ENCODE measurements at regions not wholly inside any gene's neighbourhood (a gene's known extent, or its start where the extent isn't known, plus 50 kb on each side); places are given as distances from the start of the nearest gene placed in this dataset.
A peak's percentile ranks its signal among the peaks of the same experiment; 100 is the strongest.
"Not testable (repeated sequence)": the region's sequence is repeated elsewhere in the genome, so short reads cannot be mapped to it uniquely, and the experiment has no call there.

DNA sequence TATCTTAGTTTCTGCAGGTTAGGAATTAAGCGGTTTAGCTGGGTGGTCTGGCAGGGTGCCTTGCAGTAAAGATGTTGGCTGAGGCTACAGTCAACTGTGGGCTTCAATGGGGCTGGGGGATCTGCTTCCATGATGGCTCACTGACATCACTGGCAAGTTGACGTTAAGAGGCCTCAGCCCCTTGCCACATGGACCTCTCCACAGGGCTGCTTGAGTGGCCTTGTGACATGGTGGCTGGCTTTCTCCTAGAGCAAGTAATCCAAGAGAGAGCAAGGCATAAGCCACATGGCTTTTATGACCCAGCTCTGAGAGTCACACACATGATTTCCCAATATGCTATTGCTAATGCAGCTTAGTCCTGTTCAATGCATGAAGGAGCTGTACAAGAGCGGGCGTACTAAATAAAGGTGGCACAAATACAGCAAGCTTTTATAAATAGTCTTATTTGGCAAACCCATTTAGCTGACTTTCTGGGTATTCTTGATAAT lies 109.1 kb downstream of the SEPTIN7 start:
- no peak for DNase-seq

DNA sequence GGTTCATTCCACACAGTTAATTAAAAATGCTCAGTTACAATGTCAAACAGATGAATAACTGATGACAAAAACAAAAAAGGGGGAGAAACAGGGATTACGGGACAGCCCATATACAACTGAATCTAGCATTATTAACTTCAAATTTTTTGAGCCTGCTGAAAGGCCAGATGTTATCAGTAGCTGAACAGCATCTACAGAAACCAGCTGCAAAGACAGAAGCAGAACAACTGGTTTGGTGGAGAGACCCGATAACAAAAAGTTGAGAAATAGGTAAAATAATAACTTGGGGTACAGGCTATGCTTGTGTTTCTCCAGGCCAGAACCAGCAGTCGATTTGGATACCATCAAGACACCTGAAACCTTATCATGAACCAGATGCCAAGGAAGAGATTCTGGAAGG lies 109.8 kb downstream of the SEPTIN7 start:
- not testable (repeated sequence) for DNase-seq

DNA sequence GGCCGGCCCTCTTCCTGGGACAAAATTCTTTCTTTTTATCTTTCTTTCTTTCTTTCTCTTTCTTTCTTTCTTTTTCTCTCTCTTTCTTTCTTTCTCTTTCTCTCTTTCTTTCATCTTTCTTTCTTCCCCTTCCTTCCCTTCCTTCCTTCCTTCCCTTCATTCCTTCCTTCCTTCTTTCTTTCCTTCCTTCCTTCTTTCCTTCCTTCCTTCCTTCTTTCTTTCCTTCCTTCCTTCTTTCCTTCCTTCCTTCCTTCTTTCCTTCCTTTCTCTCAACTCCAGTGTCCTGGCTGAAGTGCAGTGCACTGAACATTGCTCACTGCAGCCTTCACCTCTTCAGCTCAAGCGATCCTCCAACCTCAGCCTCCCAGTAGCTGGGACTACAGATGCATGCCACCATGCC lies 112.5 kb downstream of the SEPTIN7 start:
- DNase-seq, result not testable (repeated sequence)

DNA sequence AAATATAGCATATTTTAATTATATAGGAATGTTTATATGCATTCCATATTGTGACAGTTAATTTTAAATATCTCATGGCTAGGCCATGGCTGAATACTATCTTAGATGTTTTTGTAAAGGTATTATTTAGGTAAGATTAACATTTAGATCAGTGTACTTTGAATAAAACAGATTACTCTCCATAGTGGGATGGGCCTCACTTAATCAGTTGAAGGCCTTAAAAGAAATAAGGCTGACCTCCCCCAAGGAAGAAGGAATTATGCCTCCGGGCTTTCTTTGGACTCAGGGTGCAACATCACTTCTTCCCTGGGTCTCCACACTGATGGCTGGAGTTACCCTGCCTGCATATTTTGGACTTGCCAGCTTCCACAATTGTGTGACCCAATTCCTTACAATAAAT lies 113.4 kb downstream of the SEPTIN7 start:
- not testable (repeated sequence) for DNase-seq

DNA sequence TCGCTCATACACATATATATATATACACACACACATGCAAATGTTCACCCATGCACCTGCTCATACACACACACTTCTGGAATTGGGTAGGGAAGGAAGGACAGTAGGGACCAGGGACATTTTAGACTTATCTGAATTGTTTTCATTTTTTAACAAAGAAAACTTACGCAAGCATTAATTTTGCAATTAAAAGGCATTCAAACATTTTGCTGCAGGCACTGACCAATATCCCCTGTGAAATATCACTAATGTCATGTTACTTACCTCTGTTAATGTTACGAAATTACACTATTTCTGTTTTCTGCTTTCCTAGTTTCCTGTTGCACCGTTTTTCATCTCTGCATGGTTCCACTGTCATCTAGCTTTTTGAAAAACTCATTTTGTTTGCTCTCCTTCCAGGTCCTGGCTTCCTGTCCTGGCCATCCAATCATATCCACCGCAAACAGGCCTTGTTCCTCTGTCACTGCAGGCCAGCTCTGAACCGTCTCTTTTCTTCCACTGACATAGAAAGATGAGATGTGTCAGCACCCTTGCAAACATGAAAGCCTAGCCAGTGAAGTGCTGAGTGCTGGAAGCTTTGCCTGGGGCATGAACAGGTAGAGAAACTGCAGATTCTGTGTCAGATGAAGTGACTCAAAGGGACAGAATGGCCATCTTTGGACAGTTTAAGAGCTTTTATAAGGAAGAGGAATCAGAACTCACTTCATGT lies 114.5 kb downstream of the SEPTIN7 start:
- not testable (repeated sequence) for DNase-seq

DNA sequence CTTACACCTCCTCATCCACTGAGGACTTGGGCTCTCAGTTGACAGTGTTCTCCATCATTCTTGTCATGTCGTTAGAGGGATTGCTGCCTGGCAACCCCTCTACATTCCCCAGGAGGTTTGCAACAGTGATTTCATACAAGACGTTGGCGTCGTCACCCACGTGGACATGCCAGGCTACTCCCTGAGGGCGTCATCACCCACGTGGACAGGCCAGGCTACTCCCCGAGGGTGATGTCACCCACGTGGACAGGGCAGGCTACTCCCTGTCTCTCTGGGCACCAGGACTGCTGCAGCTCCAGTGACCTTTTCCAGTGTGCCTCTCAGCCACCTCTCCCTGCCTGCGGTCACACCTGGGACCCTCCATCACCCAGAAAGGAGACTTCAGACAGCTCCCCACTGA lies 117.4 kb downstream of the SEPTIN7 start:
- not testable (repeated sequence) for DNase-seq

DNA sequence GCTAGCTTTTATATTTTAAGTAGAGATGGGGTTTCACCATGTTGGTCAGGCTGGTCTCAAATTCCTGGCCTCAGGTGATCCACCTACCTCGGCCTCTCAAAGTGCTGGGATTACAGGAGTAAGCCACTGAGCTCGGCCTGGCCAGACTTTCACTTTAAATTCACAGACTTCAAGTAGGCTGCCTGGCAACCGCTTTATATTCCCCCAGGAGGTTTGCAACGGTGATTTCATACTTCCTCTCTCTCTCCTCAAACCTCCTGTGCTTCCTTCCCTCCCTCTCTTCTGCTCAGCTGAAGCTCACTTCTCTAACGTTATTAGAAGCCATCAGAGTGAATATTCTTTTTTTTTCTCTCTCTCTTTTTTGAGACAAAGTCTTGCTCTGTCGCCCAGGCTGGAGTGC lies 118.8 kb downstream of the SEPTIN7 start:
- DNase-seq, result not testable (repeated sequence)

DNA sequence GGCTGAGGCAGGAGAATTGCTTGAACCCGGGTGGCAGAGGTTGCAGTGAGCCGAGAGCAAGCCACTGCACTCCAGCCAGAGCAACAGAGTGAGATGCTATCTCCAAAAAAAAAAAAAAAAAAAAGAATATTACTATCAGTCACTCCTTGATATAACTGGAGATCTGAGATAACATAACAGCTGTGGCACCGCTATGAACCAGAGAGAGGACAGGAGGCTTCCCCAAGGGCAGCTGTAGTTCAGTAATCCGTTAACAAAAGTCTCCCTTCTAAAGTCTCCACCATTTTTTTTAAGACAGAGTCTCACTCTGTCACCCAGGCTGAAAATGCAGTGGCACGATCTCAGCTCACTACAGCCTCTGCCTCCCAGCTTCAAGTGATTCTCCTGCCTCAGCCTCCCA lies 120.5 kb downstream of the SEPTIN7 start:
- not testable (repeated sequence) for DNase-seq

DNA sequence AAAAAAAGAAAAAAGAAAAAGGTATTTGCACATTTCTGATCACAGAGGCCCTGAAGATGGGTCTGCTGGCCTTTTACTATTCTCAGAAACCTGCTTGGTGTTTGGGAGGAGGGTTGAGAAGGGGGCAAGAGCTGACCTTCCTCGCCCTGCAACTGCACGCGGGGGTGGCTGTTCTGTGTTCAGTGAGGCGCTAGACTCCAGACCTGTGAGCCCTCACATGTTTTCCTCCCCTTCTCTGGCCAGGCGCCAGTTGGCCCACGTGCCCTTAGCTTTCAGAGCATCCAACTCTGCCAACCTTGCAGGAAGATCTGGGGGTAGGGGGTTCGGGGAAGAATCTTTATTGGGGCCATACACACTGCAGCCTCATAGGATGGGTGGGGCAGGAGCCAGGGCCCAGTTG lies 123.8 kb downstream of the SEPTIN7 start:
- DNase-seq, result peak; percentile 30

DNA sequence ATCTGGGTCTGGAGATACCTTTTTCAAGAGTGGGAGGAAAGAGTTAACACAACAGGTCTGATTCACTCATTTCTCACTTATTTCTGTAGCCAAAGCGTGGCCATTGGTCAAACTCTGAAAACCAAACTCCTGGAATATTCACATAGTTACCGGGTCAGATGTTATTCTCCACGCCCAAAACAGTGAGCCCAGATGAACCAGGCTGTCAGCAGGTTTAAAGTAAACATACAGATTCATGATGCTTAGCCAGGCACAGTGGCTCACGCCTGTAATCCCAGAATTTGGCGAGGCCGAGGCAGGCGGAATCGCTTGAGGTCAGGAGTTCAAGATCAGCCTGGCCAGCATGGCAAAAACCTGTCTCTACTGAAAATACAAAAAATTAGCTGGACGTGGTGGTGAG lies 126.1 kb downstream of the SEPTIN7 start:
- not testable (repeated sequence) for DNase-seq

DNA sequence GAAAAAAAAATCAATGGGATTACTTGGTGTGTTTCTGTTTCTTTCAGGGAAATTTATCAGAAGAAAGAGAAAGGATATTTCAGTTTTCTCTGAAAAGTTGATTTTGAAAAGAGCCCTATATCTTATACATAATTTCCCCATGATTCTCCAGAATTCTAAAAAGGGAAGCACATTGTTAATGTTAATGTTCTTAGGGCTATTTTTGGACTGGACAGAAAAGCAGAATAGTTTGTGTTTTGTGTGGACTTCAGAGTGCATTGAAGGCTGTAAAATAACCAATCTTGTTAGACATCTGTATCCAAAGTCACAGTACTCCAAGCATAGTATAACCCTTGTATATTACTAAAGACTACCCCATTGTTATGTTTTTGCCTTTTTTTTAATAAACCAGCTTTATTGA lies 130.3 kb downstream of the SEPTIN7 start:
- not testable (repeated sequence) for DNase-seq

DNA sequence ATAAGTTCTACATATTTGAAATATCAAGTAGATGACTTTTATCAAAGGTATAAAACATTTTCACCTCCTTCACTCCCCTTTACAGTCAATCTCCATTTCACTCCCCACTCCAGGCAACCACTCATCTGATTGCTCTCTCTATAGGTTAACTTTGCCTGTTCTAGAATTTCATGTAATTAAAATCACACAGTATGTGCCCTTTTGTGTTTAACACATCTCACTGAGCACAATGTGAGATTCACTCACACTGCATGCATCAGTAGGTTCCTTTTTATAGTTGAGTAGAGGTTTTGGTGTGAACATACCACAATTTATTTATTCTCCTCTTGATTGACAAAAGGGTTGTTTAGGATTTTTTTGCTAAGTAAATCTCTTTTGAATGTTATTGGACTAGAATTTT lies 130.7 kb downstream of the SEPTIN7 start:
- DNase-seq, result not testable (repeated sequence)

DNA sequence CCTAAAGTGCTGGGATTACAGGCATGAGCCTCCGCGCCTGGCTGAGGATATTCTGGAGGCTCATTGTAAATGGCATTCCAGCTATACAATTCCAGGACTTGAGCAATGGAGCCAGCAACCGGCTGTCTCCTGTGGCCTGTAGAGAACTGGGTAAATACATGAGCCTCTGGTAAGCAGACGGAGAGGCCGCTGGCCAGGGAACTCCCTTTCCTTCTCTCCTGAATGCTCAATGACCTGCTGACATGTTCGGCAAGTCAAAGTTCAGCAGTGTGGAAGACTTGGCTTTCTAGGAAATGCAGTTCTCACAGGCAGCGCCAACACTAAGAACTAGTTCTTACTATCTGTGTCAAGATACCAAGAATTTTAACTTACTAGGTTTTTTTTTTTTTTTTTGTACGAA lies 139.8 kb downstream of the SEPTIN7 start:
- not testable (repeated sequence) for DNase-seq

DNA sequence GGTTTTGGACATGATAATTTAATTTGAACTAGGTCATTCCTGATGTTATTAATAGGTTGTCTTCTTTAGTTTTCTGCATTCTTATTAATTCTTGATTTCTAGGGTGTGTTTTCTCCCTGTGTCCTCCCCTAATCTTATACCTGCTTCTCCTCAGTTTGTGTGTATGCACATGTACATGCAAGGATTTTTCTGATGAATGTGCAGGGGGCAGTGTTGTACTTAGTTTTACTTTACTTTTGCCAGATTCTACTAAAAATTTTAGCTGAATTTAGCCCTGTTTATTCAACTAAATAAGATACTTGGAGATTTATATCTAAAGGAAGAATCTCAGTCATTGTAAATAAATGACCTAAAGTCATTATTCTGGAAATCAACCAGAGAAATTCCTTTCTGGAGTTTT lies 144.8 kb downstream of the SEPTIN7 start:
- DNase-seq, result not testable (repeated sequence)

DNA sequence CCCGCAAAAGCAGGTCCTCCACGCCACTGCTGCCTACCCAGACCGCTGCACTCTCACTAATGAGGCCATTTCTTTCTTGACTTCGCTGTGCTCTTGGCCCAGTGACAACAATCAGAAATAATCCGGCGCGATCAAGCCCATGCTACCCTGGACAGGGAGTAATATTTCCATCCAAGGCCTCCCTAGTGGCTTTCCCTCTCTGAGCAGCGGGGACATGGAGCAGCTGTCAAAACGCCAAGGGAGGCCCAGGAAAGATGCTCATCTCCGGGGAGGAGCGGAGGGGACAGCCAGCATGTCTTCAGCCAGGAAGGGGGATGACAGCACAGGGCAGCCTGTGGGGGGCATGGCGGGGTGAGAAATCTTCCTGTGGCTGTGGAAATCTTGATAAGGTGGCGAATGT lies 154.9 kb downstream of the SEPTIN7 start:
- not testable (repeated sequence) for DNase-seq

DNA sequence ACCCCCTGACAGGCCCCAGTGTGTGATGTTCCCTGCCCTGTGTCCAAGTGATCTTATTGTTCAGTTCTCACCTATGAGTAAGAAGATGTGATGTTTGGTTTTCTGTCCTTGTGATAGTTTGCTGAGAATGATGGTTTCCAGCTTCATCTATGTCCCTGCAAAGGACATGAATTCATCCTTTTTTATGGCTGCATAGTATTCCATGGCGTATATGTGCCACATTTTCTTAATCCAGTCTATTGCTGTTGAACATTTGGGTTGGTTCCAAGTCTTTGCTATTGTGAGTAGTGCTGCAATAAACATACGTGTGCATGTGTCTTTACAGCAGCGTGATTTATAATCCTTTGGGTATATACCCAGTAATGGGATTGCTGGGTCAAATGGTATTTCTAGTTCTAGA lies 156.1 kb downstream of the SEPTIN7 start:
- DNase-seq, result not testable (repeated sequence)

DNA sequence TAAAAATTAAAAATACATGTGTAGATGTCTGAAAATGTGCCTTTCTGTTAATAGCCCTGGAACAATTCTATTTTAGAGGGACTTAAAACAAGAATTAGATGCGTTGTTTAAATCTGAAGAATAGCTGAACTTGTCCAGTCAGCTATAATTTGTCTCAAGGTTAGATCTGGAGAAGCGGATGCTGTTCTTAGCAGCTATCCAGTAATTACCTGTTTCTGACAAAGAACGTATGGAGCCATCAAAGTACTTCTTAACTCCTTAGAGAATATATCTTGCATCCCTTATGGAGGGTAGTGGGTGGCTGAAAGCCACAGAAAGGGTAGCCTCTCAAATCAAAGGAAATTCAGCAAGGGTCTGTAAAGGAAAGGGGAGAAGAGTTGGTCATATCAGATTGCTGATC lies 160.4 kb downstream of the SEPTIN7 start:
- not testable (repeated sequence) for DNase-seq

DNA sequence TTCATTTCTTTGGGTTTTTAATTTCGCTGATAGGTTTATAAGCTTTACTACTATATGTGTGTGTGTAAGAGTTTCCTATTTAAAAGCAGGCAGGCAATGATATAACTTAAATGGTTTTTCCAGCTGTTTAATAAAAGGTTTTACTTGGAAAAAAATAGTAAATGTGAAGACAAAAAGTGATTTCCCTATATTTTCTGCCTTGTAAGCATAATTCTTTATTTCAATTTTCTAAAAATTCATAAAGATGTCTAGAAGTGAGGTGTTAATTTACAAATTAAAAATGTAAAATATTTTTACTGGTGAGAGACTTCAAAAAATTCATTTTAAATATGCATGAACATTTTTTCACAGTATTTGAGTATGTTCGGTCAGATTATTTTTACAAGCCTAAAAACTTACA lies 161.8 kb downstream of the SEPTIN7 start:
- DNase-seq, result not testable (repeated sequence)

DNA sequence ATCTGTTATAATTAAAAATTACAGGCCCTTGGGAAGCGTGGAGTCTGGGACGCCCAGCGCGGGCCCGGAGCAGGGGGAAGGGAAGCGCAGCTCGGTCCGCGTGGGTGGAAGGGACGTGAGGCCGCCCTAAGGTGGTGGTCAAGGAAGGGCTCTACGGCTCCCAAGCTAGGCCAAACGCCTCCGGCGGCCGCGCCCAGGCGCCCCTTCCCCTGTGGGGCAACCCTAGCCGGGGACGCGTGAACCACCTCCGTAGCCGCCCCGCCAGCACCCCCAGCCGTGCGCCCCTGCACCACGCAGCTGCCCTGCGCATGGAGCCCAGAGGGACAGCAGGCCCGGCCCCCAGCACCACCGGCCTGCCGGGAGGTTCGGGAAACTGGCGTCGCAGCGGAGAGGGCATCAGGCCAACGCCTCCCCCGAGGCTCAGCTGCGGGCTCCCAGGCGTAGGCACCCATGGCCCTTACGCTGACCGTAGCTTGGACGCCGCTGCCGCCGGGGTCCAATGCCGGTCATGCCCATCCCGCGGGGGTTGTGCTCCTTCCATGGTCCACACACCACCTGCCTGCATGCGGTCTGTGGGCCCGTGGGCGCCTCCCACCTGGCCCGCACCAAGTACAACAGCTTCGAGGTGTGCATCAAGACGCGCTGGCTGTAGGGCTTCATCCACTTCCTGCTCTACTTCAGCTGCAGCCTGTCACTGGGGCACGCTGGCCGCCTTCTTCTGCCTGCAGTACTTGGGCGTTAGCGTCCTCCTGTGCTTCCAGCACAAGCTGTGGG lies 166.7 kb downstream of the SEPTIN7 start:
- no peak for DNase-seq

DNA sequence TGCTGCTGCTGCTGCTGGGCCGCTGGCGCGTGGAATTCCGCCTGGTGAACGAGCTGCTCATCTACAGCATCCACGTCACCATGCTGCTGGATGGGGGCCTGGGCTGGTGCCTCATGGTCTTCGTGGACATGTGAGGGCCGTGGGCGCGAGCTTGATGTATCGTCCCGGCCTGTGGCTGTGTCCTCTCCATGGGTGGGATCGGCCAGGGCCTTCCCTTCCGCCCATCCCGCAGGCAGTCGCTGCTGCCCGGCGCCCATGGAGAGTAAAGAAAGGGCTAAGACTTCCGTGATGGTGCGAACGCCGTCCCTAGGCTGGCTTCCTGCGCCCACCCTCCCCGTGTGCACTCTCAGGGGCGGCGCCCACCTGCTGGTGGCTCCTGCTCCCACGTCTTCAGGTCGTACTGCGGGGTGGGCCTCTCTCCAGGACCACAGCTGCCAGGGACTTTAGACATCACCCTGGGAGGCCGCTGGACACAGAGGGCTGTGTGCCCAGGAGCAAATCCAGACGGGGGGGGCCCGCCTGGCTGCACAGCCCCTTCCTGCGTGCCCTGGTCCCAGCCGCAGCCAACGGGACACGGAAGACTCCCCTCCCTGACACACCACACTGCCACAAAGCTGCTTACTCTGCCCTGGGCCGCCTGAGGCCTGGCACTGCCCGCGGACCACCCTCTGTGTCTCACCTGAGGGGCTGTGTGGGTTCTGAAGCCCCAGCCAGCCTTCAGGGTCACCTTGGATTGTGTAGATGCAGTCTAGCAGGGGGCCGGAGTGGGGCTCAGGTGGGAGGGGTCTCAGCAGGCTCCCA lies 167.5 kb downstream of the SEPTIN7 start:
- DNase-seq, result no peak

DNA sequence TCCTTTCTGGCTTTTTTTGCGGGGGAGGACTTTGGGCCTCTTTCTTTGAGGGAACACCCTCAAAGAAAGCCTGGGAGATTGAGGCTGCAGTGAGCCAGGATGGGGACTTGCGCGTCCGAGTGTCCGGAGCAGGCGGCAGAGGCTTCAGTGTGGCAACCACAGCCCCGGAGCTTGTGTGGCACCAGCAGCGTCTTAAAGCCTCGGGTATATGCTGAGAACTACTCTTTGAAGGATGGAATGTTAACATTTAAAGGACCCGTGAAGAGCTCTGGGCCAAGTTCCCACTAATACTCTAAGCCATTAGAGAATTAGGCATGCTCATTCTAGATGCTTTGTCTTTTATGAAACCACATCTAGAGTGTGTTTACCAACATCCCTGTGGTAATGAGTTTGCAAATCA lies 168.2 kb downstream of the SEPTIN7 start:
- DNase-seq, result no peak

DNA sequence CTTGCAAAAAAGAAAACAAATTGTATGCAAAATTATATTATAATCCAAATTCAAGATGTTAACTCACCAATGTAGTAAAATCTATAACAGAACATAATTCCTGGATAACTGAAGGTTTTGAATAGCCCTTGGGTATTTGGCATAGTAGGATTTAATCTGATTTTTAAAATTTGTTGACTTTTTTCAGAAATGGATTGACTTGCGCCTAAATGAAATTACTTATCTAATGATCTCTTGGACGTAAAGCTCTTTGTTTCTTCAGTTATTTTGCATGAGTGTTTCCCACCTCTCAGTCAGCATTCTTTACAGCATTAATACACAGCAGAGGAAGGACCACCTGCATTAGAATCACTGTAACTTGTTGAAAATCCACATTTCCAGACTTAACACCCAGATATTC lies 169.6 kb downstream of the SEPTIN7 start:
- no peak for DNase-seq

All from left kidney (tissue), 1 donor.